HCT116 (cell line): ENCODE measurements at regions not wholly inside any gene's neighbourhood (a gene's known extent, or its start where the extent isn't known, plus 50 kb on each side); places are given as distances from the start of the nearest gene placed in this dataset.

Experiments used
- ATAC-seq: fragments of 200-7000 bp; cut with Tn5 transposase; 2 replicates; pipeline ENCODE4 v1.9.1; 2020; ENCODE audit warnings: mild to moderate bottlenecking, moderate library complexity
- BruUV-seq: library from RNA; stranded (reverse); fragments of 400-500 nt; replicated peaks from 2 replicates; lab custom pipeline; 2021; lab: Mats Ljungman, UMichigan
- CTCF ChIA-PET: fragments of 300-600 bp; sonication (Branson Sonifier 250); formaldehyde crosslinking; loops from one replicate; lab custom pipeline; 2021; ENCODE audit warnings: antibody characterized with exemption; lab: Charles Lee
- POLR2A ChIA-PET: fragments of 300-600, 350-600 bp; sonication (Branson Sonifier 250); formaldehyde crosslinking; loops from one replicate; lab custom pipeline; 2021; ENCODE audit warnings: antibody characterized with exemption; lab: Charles Lee
- RAD21 ChIA-PET, 2 experiments: fragments of 300-600 bp; sonication (Branson Sonifier 250); formaldehyde crosslinking; loops; one replicate each; lab custom pipeline; 2023; ENCODE audit warnings: low total read pairs in 2 of 2; ENCODE audit not compliant: uncharacterized antibody in 2 of 2, unreplicated experiment in 2 of 2, low non-redundant PET in 1 of 2; lab: Charles Lee
- DNase-seq: peaks from one replicate; pipeline ENCODE4 v3.0.0-alpha.2; 2010; ENCODE audit warnings: low read depth, low spot score
- H2AFZ ChIP-seq: fragments of 200-600 bp; shearing (Covaris generic), sonication (generic); 2 replicates; pipeline ENCODE4 v1.6.1; 2017; ENCODE audit warnings: low read depth, mixed run types, mixed read lengths, antibody characterized with exemption, low read length; ENCODE audit not compliant: poor library complexity, severe bottlenecking
- H3K27ac ChIP-seq: 2 replicates; pipeline ENCODE4 v1.5.1; 2012; ENCODE audit warnings: low read depth, low read length
- H3K27me3 ChIP-seq: fragments of 200-600 bp; sonication (generic); 2 replicates; pipeline ENCODE4 v1.6.1; 2016; ENCODE audit warnings: mixed run types, low read length, mixed read lengths; ENCODE audit not compliant: insufficient read depth
- H3K36me3 ChIP-seq, 2 experiments: fragments of 200-500 bp in 1 of 2; fragments of 200-600 bp in 1 of 2; sonication (Bioruptor generic) in 1 of 2; sonication (generic) in 1 of 2; 2 replicates each; pipeline versions ENCODE4 v1.5.1 to v1.6.1; 2014 to 2016; ENCODE audit warnings: low read length in 2 of 2, inconsistent platforms in 1 of 2, mixed read lengths in 1 of 2, mixed run types in 1 of 2; ENCODE audit not compliant: insufficient read depth in 2 of 2, control insufficient read depth in 1 of 2
- H3K4me1 ChIP-seq, 2 experiments: fragments of 200-600 bp in 1 of 2; sonication (generic) in 1 of 2; 2 replicates each; pipeline versions ENCODE4 v1.5.1 to v1.6.1; 2012 to 2017; ENCODE audit warnings: low read length in 2 of 2, inconsistent platforms in 1 of 2, mild to moderate bottlenecking in 1 of 2, mixed read lengths in 1 of 2, mixed run types in 1 of 2, moderate library complexity in 1 of 2; ENCODE audit not compliant: insufficient read depth in 2 of 2, control insufficient read depth in 1 of 2
- H3K4me2 ChIP-seq: fragments of 200-600 bp; sonication (generic); 2 replicates; pipeline ENCODE4 v1.6.1; 2017; ENCODE audit warnings: mixed run types, low read length, mixed read lengths
- H3K4me3 ChIP-seq, 2 experiments: fragments of 200-600 bp in 1 of 2; sonication (generic) in 1 of 2; replicated peaks in 1 of 2; 2 replicates each; pipeline ENCODE4 v1.5.1; 2011 to 2016; ENCODE audit warnings: low read length in 2 of 2, control low read depth in 1 of 2, low read depth in 1 of 2, mild to moderate bottlenecking in 1 of 2, mixed read lengths in 1 of 2, mixed run types in 1 of 2
- H3K79me2 ChIP-seq: fragments of 200-600 bp; sonication (generic); 2 replicates; pipeline ENCODE4 v1.6.1; 2017; ENCODE audit warnings: mild to moderate bottlenecking, mixed run types, low read length, moderate library complexity, mixed read lengths; ENCODE audit not compliant: insufficient read depth
- H3K9ac ChIP-seq: fragments of 200-600 bp; sonication (generic); 2 replicates; pipeline ENCODE4 v1.6.1; 2016; ENCODE audit warnings: low read length, mixed read lengths
- H3K9me2 ChIP-seq: fragments of 200-600 bp; sonication (generic), shearing (Covaris generic); 2 replicates; pipeline ENCODE4 v1.6.1; 2017; ENCODE audit warnings: mixed run types, mild to moderate bottlenecking, moderate library complexity; ENCODE audit not compliant: insufficient read depth
- H3K9me3 ChIP-seq, 2 experiments: fragments of 200-500 bp in 1 of 2; fragments of 200-600 bp in 1 of 2; sonication (Bioruptor generic) in 1 of 2; sonication (generic) in 1 of 2; 2 replicates each; pipeline ENCODE4 v1.6.1; 2014 to 2017; ENCODE audit warnings: low read length in 2 of 2, mixed read lengths in 2 of 2, inconsistent platforms in 1 of 2, low read depth in 1 of 2, mild to moderate bottlenecking in 1 of 2, mixed run types in 1 of 2, moderate library complexity in 1 of 2; ENCODE audit not compliant: control insufficient read depth in 1 of 2, insufficient read depth in 1 of 2
- H4K20me1 ChIP-seq: fragments of 200-600 bp; sonication (generic), shearing (Covaris generic); 2 replicates; pipeline ENCODE4 v1.6.1; 2017; ENCODE audit warnings: mixed run types, mild to moderate bottlenecking, moderate library complexity; ENCODE audit not compliant: insufficient read depth
- ATF3 ChIP-seq: IDR thresholded peaks from 2 replicates; pipeline ENCODE4 v1.6.1; 2012
- CEBPB ChIP-seq: IDR thresholded peaks from 2 replicates; pipeline ENCODE4 v1.6.1; 2012; ENCODE audit warnings: low read depth
- CTCF ChIP-seq, 3 experiments: fragments of 200-600 bp in 1 of 3; sonication (generic) in 1 of 3; IDR thresholded peaks in 2 of 3; conservative IDR thresholded peaks in 1 of 3; 2 replicates each; pipeline ENCODE4 v1.5.1; 2012 to 2017; ENCODE audit warnings: low read depth in 2 of 3, low read length in 2 of 3, antibody characterized with exemption in 1 of 3, borderline replicate concordance in 1 of 3, control low read depth in 1 of 3, mild to moderate bottlenecking in 1 of 3, mixed read lengths in 1 of 3, mixed run types in 1 of 3, moderate library complexity in 1 of 3; ENCODE audit not compliant: insufficient read depth in 1 of 3
- EGR1 ChIP-seq: IDR thresholded peaks from 2 replicates; pipeline ENCODE4 v1.6.1; 2012; ENCODE audit warnings: low read depth
- ELF1 ChIP-seq: IDR thresholded peaks from 2 replicates; pipeline ENCODE4 v1.6.1; 2012; ENCODE audit warnings: low read depth, borderline replicate concordance
- EZH2 ChIP-seq: fragments of 200-600 bp; sonication (generic); IDR thresholded peaks from 2 replicates; pipeline ENCODE4 v1.6.1; 2017; ENCODE audit warnings: antibody characterized with exemption, mixed run types
- EZH2phosphoT487 ChIP-seq: fragments of 200-600 bp; IDR thresholded peaks from 2 replicates; pipeline ENCODE4 v1.6.1; 2018; ENCODE audit warnings: antibody characterized with exemption, borderline replicate concordance
- FOSL1 ChIP-seq: IDR thresholded peaks from 2 replicates; pipeline ENCODE4 v1.6.1; 2012; ENCODE audit warnings: low read depth
- POLR2A ChIP-seq: IDR thresholded peaks from 2 replicates; pipeline ENCODE4 v1.7.0; 2011; ENCODE audit warnings: borderline replicate concordance; ENCODE audit not compliant: insufficient read depth, insufficient read length; ENCODE audit errors: extremely low read depth
- RAD21 ChIP-seq: IDR thresholded peaks from 2 replicates; pipeline ENCODE4 v1.6.1; 2012; ENCODE audit warnings: low read depth, mild to moderate bottlenecking
- REST ChIP-seq: IDR thresholded peaks from 2 replicates; pipeline ENCODE4 v1.6.1; 2012; ENCODE audit warnings: low read depth
- TCF7L2 ChIP-seq: IDR thresholded peaks from 2 replicates; pipeline ENCODE4 v1.7.0; 2011; ENCODE audit warnings: borderline replicate concordance, inconsistent platforms; ENCODE audit not compliant: insufficient read depth, insufficient read length; ENCODE audit errors: extremely low read depth
- YY1 ChIP-seq: IDR thresholded peaks from 2 replicates; pipeline ENCODE4 v1.6.1; 2011; ENCODE audit warnings: low read length, low read depth, moderate library complexity, mild to moderate bottlenecking; ENCODE audit not compliant: insufficient replicate concordance; ENCODE audit errors: extremely low read depth
- ZBTB33 ChIP-seq: IDR thresholded peaks from 2 replicates; pipeline ENCODE4 v1.6.1; 2011; ENCODE audit warnings: mild to moderate bottlenecking, low read length, moderate library complexity; ENCODE audit not compliant: insufficient replicate concordance; ENCODE audit errors: extremely low read depth
- intact Hi-C: fragments of 100-400 bp; cut with micrococcal nuclease; formaldehyde crosslinking; loops from 2 replicates; pipeline ENCODE4 v1.10.0; 2022

- Histone ChIP-seq H3K27me3 (no peaks in the 10 kb centered on the region), H3K27ac (no peak overlapping the region), H3K9me2 (no peaks in the 10 kb centered on the region), H3K36me3 (no peaks in the 10 kb centered on the region), H3K4me3 (no peak overlapping the region), H4K20me1 (no peaks in the 10 kb centered on the region), H3K9me3 (no peaks in the 10 kb centered on the region)
- no peak for DNase-seq
- no peak for TF ChIP-seq POLR2A
- no peak for TF ChIP-seq EZH2phosphoT487
- no peak for TF ChIP-seq CEBPB
- no peak for TF ChIP-seq TCF7L2
- no peak for TF ChIP-seq RAD21
- TF ChIP-seq CTCF (IDR thresholded peaks at IDR 0.05 in 2 of 3, conservative IDR thresholded peaks at IDR 0.05 in 1 of 3; ENCODE audit: borderline replicate concordance in 1 of 3, insufficient read depth in 1 of 3, low read depth in 2 of 3, low read length in 2 of 3): no peak
- TF ChIP-seq ELF1: no peak
- no peak for TF ChIP-seq REST
- no peak for TF ChIP-seq FOSL1
- TF ChIP-seq YY1: no peak
- no peak for TF ChIP-seq EZH2
- no peak for TF ChIP-seq ATF3
- no peak for TF ChIP-seq EGR1
- no peak for TF ChIP-seq ZBTB33
- TF ChIP-seq, all 23 proteins: peak for 0
- intact Hi-C loops: no loop called here
- no TSS peak for BruUV-seq
- no peak overlapping the region for H3K4me2 ChIP-seq
- no peak for ATAC-seq
- no peaks in the 10 kb centered on the region for H3K79me2 ChIP-seq
- ChIA-PET POLR2A (no interaction called here), CTCF (no interaction called here), RAD21 (no interaction called here)
- H3K4me1 ChIP-seq: no peaks in the 10 kb centered on the region
- no peak overlapping the region for H2AFZ ChIP-seq
- no peak overlapping the region for H3K9ac ChIP-seq
Observed at GRCh38 chr2:83280391-83280790, 1178.7 kb downstream of the SUCLG1 start.
